ENCODE measurements at regions not wholly inside any gene's neighbourhood (a gene's known extent, or its start where the extent isn't known, plus 50 kb on each side); places are given as distances from the start of the nearest gene placed in this dataset.
"Not testable (repeated sequence)": the region's sequence is repeated elsewhere in the genome, so short reads cannot be mapped to it uniquely, and the experiment has no call there.

DNA sequence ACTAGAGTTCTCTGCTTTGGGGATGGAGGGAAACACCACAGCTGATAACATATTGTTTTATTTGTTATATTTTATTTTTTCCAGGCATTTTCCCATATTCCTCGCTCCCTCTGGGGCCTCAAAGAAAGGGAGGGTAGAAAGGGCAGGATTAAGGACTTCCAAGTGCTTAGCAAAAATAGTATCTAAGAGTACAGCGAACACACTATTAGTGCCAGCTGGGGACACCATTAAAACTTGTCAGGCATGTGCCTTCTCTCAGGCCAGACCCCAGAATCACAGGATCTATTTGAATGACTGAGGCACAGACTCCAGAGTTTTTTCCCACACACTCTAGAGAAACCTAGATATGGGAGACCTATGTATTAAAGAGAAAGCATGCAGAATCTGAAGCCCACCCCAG lies 451.0 kb upstream of the TRPC7 start:
- Histone ChIP-seq H3K27ac (ENCODE audit: insufficient read depth, low read length) (no peak overlapping the region), H3K4me1 (ENCODE audit: control insufficient read depth, extremely low read depth, insufficient read depth, low read length) (peaks cover 5% of the 10 kb centered on the region), H3K27me3 (ENCODE audit: control insufficient read depth, insufficient read depth, low read length) (no peaks in the 10 kb centered on the region), H3K9me3 (ENCODE audit: control insufficient read depth, insufficient read depth, low read depth, low read length) (no peaks in the 10 kb centered on the region), H3K4me2 (ENCODE audit: extremely low read depth, insufficient read depth, low read length) (no peak overlapping the region), H3K79me2 (ENCODE audit: control insufficient read depth, insufficient read depth, low read length) (no peaks in the 10 kb centered on the region), H3K36me3 (ENCODE audit: control insufficient read depth, insufficient read depth, low read length) (no peaks in the 10 kb centered on the region), H4K20me1 (ENCODE audit: control insufficient read depth, extremely low read depth, insufficient read depth, low read length) (no peaks in the 10 kb centered on the region), H3K9ac (ENCODE audit: insufficient read depth, low read length) (no peak overlapping the region), H2AFZ (ENCODE audit: low read length) (no peak overlapping the region), H3K4me3 (replicated peaks in 1 of 4; ENCODE audit: control extremely low read depth in 1 of 4, insufficient read depth in 1 of 4, low read depth in 3 of 4, low read length in 4 of 4) (no peak overlapping the region)
- no peak for TF ChIP-seq EZH2 (IDR thresholded peaks at IDR 0.05; ENCODE audit: low read length, missing control alignments)
- TF ChIP-seq, protein P1, sequence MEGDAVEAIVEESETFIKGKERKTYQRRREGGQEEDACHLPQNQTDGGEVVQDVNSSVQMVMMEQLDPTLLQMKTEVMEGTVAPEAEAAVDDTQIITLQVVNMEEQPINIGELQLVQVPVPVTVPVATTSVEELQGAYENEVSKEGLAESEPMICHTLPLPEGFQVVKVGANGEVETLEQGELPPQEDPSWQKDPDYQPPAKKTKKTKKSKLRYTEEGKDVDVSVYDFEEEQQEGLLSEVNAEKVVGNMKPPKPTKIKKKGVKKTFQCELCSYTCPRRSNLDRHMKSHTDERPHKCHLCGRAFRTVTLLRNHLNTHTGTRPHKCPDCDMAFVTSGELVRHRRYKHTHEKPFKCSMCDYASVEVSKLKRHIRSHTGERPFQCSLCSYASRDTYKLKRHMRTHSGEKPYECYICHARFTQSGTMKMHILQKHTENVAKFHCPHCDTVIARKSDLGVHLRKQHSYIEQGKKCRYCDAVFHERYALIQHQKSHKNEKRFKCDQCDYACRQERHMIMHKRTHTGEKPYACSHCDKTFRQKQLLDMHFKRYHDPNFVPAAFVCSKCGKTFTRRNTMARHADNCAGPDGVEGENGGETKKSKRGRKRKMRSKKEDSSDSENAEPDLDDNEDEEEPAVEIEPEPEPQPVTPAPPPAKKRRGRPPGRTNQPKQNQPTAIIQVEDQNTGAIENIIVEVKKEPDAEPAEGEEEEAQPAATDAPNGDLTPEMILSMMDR (conservative IDR thresholded peaks at IDR 0.05 in 1 of 2, IDR thresholded peaks at IDR 0.05 in 1 of 2; ENCODE audit: low read depth in 1 of 2, low read length in 2 of 2), result no peak
- DNase-seq (ENCODE audit: low read depth in 2 of 2), result no peak

DNA sequence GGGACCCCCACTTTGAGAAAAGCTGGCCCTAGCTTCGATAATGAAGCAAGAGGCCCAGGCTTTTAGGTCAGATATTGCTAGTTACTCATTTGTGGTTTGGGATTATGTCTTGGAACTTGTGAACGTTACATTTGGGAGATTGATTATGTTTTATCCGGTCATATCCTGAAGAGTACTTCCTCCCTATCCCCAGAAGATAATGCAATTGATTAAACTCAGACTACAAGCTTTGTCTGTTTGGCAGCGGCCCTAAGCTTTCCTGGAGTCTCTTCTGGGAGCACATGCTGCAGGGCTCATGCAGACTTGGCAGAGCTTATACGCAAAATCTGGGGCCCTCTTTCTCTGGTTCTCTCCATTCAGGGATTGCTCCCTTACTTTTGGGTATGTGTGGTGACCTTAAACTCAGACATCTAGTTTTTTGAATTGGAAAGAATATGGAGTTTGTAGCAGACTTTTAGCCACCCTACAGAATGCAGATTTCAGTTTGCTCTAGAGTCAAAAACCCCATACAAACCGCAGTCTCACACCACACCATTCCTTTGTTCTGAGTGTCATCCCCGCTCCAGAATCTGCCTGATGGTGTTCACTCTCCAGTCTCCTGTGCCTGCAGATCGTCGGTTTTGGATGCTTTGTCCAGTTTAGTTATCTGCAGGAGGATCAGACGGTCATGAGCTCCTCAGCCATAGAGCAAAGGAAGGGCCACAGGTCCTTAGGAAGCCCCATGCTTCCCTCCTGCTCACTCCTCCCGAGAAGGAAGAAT lies 449.5 kb upstream of the TRPC7 start:
- Histone ChIP-seq H3K4me2 (ENCODE audit: extremely low read depth, insufficient read depth, low read length) (no peak overlapping the region), H2AFZ (ENCODE audit: low read length) (no peak overlapping the region)
- DNase-seq (ENCODE audit: low read depth in 2 of 2), result peak in 1 of 2 donors; percentile 86

DNA sequence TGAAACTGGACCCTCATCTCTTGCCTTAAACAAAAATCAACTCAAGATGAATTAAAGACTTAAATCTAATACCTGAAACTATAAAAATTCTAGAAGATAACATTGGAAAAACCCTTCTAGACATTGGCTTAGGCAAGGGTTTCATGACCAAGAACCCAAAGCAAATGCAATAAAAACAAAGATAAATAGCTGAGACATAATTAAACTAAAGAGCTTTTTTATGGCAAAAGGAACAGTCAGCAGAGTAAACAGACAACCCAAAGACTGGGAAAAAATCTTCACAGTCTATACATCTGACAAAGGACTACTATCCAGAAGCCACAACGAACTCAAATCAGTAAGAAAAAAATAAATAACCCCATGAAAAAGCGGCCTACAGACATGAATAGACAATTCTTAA lies 446.9 kb upstream of the TRPC7 start:
- DNase-seq (ENCODE audit: low read depth in 2 of 2); H3K79me2 ChIP-seq (ENCODE audit: control insufficient read depth, insufficient read depth, low read length); H3K27me3 ChIP-seq (ENCODE audit: control insufficient read depth, insufficient read depth, low read length); H3K4me3 ChIP-seq (replicated peaks in 1 of 4; ENCODE audit: control extremely low read depth in 1 of 4, insufficient read depth in 1 of 4, low read depth in 3 of 4, low read length in 4 of 4); H3K27ac ChIP-seq (ENCODE audit: insufficient read depth, low read length); H3K4me2 ChIP-seq (ENCODE audit: extremely low read depth, insufficient read depth, low read length); H3K9me3 ChIP-seq (ENCODE audit: control insufficient read depth, insufficient read depth, low read depth, low read length); H2AFZ ChIP-seq (ENCODE audit: low read length); H3K9ac ChIP-seq (ENCODE audit: insufficient read depth, low read length); H4K20me1 ChIP-seq (ENCODE audit: control insufficient read depth, extremely low read depth, insufficient read depth, low read length); H3K36me3 ChIP-seq (ENCODE audit: control insufficient read depth, insufficient read depth, low read length): not testable (repeated sequence)
- H3K4me1 ChIP-seq (ENCODE audit: control insufficient read depth, extremely low read depth, insufficient read depth, low read length), result peaks cover 13% of the 10 kb centered on the region

More for the DNA sequence above, 449.5 kb upstream of the TRPC7 start:
- H3K4me1 ChIP-seq (ENCODE audit: control insufficient read depth, extremely low read depth, insufficient read depth, low read length), result peaks cover 13% of the 10 kb centered on the region
- no peak overlapping the region for H3K4me3 ChIP-seq (replicated peaks in 1 of 4; ENCODE audit: control extremely low read depth in 1 of 4, insufficient read depth in 1 of 4, low read depth in 3 of 4, low read length in 4 of 4)
- H3K79me2 ChIP-seq (ENCODE audit: control insufficient read depth, insufficient read depth, low read length), result no peaks in the 10 kb centered on the region
- H4K20me1 ChIP-seq (ENCODE audit: control insufficient read depth, extremely low read depth, insufficient read depth, low read length), result no peaks in the 10 kb centered on the region
- no peak overlapping the region for H3K27ac ChIP-seq (ENCODE audit: insufficient read depth, low read length)
- H3K9me3 ChIP-seq (ENCODE audit: control insufficient read depth, insufficient read depth, low read depth, low read length), result no peaks in the 10 kb centered on the region
- TF ChIP-seq, protein P1 (conservative IDR thresholded peaks at IDR 0.05 in 1 of 2, IDR thresholded peaks at IDR 0.05 in 1 of 2; ENCODE audit: low read depth in 1 of 2, low read length in 2 of 2), result no peak
- no peak for TF ChIP-seq EZH2 (IDR thresholded peaks at IDR 0.05; ENCODE audit: low read length, missing control alignments)
- H3K9ac ChIP-seq (ENCODE audit: insufficient read depth, low read length), result no peak overlapping the region
- no peaks in the 10 kb centered on the region for H3K27me3 ChIP-seq (ENCODE audit: control insufficient read depth, insufficient read depth, low read length)
- no peaks in the 10 kb centered on the region for H3K36me3 ChIP-seq (ENCODE audit: control insufficient read depth, insufficient read depth, low read length)
